GM08714 (cell line): ENCODE measurements at regions not wholly inside any gene's neighbourhood (a gene's known extent, or its start where the extent isn't known, plus 50 kb on each side); places are given as distances from the start of the nearest gene placed in this dataset.

ENCODE experiments used
- H3K4me3 ChIP-seq: fragments of 200-500 bp; sonication (Bioruptor generic); 2 replicates; pipeline ENCODE4 v1.5.1; 2014; ENCODE audit warnings: mild to moderate bottlenecking, low read length, inconsistent platforms
- ZNF274 ChIP-seq: IDR thresholded peaks from 2 replicates; pipeline ENCODE4 v1.6.1; 2012; ENCODE audit warnings: mild to moderate bottlenecking, low read depth, low read length

DNA sequence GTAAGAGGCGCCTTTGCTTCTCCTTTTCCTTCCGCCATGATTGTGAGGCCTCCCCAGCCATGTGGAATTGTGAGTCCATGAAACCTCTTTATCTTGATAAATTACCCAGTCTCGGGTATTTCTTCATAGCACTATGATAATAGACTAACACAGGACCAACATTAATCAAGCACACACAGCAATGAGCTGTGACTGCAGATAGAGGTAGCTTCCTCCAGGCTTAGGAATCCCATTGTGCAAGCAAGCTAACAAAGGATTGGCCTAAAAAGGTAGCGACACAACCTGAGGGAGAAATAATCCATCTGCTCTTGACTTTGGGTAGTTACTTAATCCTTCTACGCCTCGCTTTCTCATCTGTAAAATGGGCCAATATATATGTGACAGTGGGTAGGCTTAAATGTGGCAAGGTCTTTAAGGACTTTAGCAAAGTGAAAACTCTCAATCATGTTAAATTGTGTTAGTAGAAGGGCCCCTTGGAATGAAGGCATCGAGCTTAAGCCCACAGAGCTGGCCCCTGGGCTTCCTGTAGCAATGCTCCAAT is 393.6 kb downstream of the SOX9 start:
- TF ChIP-seq ZNF274 = no peak
- H3K4me3 ChIP-seq = no peak overlapping the region

DNA sequence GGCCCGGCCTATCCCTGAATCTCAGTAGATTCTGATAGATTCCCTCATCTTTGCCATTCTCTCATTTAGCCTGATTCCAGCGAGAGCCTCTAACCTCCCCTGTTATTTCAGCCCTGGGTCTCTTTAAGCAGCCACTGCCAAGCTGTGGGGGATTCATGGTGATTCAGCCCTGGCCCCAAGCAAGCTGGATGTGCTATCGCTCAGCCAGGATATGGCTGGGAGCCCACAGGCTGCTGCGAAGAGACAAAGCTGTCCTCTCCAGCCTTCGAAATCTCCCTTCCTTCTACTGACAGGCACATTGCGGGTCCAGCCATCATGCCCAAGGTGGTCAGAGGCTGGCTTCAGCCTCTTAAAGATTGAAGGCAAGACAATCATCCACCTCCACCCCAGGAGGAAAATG is 394.1 kb downstream of the SOX9 start:
- no peak overlapping the region for H3K4me3 ChIP-seq
- no peak for TF ChIP-seq ZNF274

DNA sequence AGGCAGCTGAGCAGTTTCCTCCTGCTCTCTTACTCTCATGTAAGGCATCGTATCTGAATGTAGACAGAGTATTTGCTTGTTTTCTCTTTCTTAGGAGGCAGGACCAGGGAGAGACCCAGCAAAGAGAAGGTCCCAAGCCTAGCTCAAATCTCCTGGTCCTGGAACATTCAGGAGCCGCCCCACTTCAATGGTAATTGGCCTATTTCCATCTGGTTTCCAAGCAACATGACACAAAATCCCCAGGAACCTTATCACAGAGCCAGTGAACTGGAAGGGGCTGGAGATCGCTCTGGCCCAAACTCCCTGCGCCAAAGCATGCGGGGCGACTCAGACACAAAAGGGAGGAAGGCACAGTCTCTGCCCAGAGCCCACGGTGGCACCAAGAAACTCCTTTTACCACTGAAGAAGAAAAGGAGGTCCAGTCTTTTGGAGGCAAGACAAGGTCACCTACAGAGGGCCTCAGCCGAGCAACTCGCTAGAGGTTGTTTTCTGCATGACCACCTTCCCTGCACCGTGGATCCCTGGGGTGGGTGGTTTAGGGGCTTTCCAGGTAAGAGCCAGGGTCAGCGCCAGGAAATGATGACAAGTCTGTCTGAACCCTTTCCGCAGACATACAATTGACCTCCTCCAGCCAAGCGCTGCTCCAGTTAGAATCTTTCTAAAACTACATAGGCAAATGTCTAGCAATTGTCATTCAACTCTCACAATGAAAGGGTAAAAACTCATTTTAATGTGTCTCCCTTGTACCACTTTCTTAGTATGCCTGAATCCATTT is 394.7 kb downstream of the SOX9 start:
- no peak overlapping the region for H3K4me3 ChIP-seq
- TF ChIP-seq ZNF274 = no peak

GRCh38 chr17:72516772-72517399 is 396.1 kb downstream of the SOX9 start:
- no peak overlapping the region for H3K4me3 ChIP-seq
- no peak for TF ChIP-seq ZNF274

DNA sequence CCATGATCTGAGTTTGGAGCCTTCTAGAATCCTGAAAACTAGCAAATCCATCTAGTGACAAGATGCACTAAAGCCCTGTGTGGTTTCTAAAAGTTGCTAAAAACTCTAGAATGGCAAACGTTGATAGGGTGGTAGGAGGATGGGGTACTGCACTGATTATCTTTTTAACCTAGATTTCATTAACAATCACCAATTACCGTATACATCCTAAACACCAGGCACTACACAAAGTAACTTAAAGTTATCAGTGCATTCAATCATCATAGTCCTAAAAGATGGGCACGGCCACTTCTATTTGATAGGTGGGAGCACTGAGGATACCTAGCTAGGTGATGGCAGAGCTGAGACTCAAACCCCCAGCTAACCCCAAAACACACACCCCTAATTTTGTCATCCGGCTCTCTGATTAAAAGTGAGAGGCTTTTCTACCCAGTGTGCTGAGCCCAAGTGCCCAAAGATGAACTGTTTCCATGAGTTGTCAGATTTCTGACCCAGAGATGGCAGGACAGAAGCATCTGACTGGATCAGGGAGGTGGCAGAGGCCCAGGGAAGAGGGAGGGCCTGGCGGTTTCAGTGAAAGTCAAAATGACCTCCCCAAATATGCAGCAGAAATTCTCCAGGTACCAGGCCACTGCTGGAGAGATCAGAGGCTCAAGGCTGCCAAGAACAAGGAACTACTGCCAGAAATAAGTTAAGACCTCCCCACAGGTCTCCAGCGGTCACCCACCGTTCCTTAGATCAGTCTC is 396.8 kb downstream of the SOX9 start:
- no peak for TF ChIP-seq ZNF274
- no peak overlapping the region for H3K4me3 ChIP-seq

GRCh38 chr17:72518159-72518732 is 397.4 kb downstream of the SOX9 start:
- no peak for TF ChIP-seq ZNF274
- no peak overlapping the region for H3K4me3 ChIP-seq

- no peak for TF ChIP-seq ZNF274
- no peak overlapping the region for H3K4me3 ChIP-seq
Observed at GRCh38 chr17:72518753-72519597, 398.2 kb downstream of the SOX9 start.

- no peak for TF ChIP-seq ZNF274
- no peak overlapping the region for H3K4me3 ChIP-seq
Observed at GRCh38 chr17:72519598-72519936, 398.7 kb downstream of the SOX9 start.

DNA sequence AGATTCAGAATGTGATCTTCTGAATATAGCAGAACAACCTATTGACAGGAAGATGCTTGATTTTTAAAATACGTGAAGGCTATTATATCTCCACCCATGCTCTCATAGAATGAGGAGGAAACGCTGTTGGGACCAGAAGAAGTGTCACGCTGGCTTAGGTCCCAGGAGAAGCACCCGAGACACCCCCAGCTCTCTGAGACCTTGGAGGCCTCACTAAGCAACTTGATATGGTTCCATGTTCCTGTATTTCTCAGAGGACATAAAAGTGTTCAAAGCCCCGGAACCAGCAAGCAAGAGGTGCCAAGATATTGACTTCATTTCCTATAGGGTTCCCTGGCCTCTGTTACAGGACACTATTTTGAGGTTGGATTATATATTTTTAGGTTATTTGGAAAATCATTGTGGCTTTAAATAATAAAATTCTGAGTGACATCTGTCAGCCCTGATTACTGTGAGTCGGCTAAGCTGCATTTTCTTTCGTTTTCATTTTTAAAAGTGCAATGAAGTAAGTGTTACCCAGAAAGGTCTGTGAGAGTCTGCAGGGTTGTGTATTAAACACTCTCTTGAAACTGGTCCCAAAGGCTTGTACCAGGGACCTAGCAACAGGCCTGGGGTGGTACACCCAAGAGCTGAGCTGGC is 400.0 kb downstream of the SOX9 start:
- TF ChIP-seq ZNF274 = no peak
- no peak overlapping the region; the same call in 1 of the 2 replicates for H3K4me3 ChIP-seq

- no peak overlapping the region for H3K4me3 ChIP-seq
- no peak for TF ChIP-seq ZNF274
Observed at GRCh38 chr17:72523491-72523890, 402.7 kb downstream of the SOX9 start.

DNA sequence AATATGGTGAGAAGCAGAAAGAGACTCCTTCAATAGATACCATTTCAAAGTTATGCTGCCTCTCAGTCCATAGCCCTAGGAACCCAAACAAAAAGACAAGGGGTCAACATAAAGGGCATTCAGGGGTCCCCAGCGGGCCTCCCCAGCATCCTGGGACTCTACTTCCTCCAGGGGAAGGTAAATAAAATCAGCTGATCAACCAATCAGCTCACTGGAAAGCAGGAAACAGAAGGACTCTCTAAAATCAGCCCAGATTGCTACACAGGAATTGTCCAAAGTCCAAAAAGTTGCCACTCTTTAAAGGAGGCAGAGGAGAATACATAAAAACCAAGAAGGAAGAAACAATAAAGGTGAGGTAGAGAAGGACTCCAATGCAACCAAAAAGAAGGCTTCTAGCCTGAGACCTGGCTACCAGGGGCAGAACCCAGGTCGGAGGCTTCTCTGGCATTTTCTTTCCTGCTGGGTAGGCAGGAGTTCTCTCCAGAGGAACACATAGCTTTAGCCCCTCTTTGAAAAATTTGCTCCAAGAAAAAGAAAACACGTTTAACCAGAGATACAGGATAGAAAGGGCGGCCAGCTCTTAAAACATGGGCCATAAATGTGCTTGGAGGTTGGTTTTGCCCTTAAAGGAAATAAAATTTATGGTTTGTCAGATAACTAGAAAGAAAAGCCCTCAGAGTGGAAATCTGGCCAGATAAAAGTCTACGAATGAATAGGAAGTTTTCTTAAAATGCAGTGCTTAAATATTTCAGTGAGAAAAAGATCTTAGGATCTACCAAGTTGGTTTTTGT is 404.6 kb downstream of the SOX9 start:
- no peak for TF ChIP-seq ZNF274
- H3K4me3 ChIP-seq = no peak overlapping the region

DNA sequence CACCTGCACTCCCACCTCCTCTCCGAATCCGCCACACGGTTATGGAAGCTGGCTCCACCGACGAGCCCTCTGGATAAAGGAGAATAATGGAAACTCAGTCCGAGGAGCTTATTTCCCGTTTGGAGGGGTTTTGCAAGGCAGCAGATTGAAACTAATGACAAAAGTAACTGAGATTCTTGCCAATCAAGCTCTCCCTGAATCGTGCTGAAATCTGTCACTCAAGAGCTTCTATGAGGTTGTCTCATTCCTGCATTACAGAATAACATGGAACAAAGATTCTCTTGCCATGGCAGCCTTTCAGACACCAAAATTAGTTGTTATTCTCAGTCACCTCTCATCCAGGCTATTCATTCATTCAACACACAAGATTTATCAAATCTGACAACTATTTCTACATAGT is 405.9 kb downstream of the SOX9 start:
- no peak for TF ChIP-seq ZNF274
- no peak overlapping the region for H3K4me3 ChIP-seq
